OCI-LY7 (cell line): ENCODE measurements at regions not wholly inside any gene's neighbourhood (a gene's known extent, or its start where the extent isn't known, plus 50 kb on each side); places are given as distances from the start of the nearest gene placed in this dataset.

Experiments
- BruUV-seq: library from RNA; stranded (reverse); fragments of 400-500 nt; replicated peaks from 2 replicates; lab custom pipeline; 2021; lab: Mats Ljungman, UMichigan
- CTCF ChIA-PET: fragments of 300-600 bp; sonication (Branson Sonifier 250); formaldehyde crosslinking; loops from one replicate; lab custom pipeline; 2022; ENCODE audit warnings: antibody characterized with exemption; ENCODE audit not compliant: unreplicated experiment; lab: Charles Lee
- POLR2A ChIA-PET: fragments of 300-600 bp; sonication (Branson Sonifier 250); formaldehyde crosslinking; loops from one replicate; lab custom pipeline; 2022; ENCODE audit warnings: antibody characterized with exemption; lab: Charles Lee
- DNase-seq: peaks from one replicate; pipeline ENCODE4 v3.0.0-alpha.2; 2015; ENCODE audit warnings: low spot score
- H2AFZ ChIP-seq: fragments of 200-600 bp; sonication (generic), shearing (Covaris generic); 2 replicates; pipeline ENCODE4 v1.6.1; 2014; ENCODE audit warnings: mild to moderate bottlenecking, antibody characterized with exemption, low read length, moderate library complexity
- H3K27ac ChIP-seq: fragments of 200-600 bp; sonication (generic); 2 replicates; pipeline ENCODE4 v1.5.1; 2014; ENCODE audit warnings: mixed run types, low read depth, mild to moderate bottlenecking, moderate library complexity, low read length, inconsistent platforms; ENCODE audit not compliant: poor library complexity, severe bottlenecking
- H3K36me3 ChIP-seq: fragments of 200-600 bp; sonication (generic); 2 replicates; pipeline ENCODE4 v1.6.1; 2014; ENCODE audit warnings: mild to moderate bottlenecking, antibody characterized with exemption, low read length, moderate library complexity, mixed read lengths; ENCODE audit not compliant: insufficient read depth
- H3K4me1 ChIP-seq: fragments of 200-600 bp; sonication (generic); 2 replicates; pipeline ENCODE4 v1.5.1; 2014; ENCODE audit warnings: mild to moderate bottlenecking, low read length; ENCODE audit not compliant: insufficient read depth, poor library complexity, severe bottlenecking
- H3K4me2 ChIP-seq: fragments of 200-600 bp; sonication (generic); 2 replicates; pipeline ENCODE4 v1.6.1; 2014; ENCODE audit warnings: mild to moderate bottlenecking, low read length
- H3K4me3 ChIP-seq: fragments of 200-600 bp; sonication (generic); 2 replicates; pipeline ENCODE4 v1.5.1; 2014; ENCODE audit warnings: mild to moderate bottlenecking, low read depth, low read length; ENCODE audit not compliant: poor library complexity, severe bottlenecking
- H3K79me2 ChIP-seq: fragments of 200-600 bp; sonication (generic); 2 replicates; pipeline ENCODE4 v1.6.1; 2016; ENCODE audit warnings: low read depth, mild to moderate bottlenecking, low read length, moderate library complexity, mixed read lengths; ENCODE audit not compliant: insufficient read depth
- H3K9me2 ChIP-seq: fragments of 200-600 bp; sonication (generic); 2 replicates; pipeline ENCODE4 v1.6.1; 2016; ENCODE audit warnings: mild to moderate bottlenecking, low read length, mixed read lengths; ENCODE audit not compliant: insufficient read depth
- H3K9me3 ChIP-seq: fragments of 200-600 bp; sonication (generic); 2 replicates; pipeline ENCODE4 v1.6.1; 2014; ENCODE audit warnings: mild to moderate bottlenecking, mixed run types, low read length, mixed read lengths
- H4K20me1 ChIP-seq: fragments of 200-600 bp; sonication (generic); 2 replicates; pipeline ENCODE4 v1.6.1; 2014; ENCODE audit warnings: mild to moderate bottlenecking, antibody characterized with exemption, low read length, moderate library complexity, mixed read lengths; ENCODE audit not compliant: insufficient read depth
- CTCF ChIP-seq: fragments of 200-600 bp; sonication (generic); conservative IDR thresholded peaks from 2 replicates; pipeline ENCODE4 v1.5.1; 2014; ENCODE audit warnings: mild to moderate bottlenecking, antibody characterized with exemption, low read length, moderate library complexity, mixed read lengths
- EZH2phosphoT487 ChIP-seq: fragments of 200-600 bp; sonication (generic); IDR thresholded peaks from 2 replicates; pipeline ENCODE4 v1.6.1; 2018; ENCODE audit warnings: low read depth, borderline replicate concordance, mild to moderate bottlenecking, mixed run types, antibody characterized with exemption, low read length, moderate library complexity, mixed read lengths
- intact Hi-C: fragments of 100-400 bp; cut with micrococcal nuclease; formaldehyde crosslinking; loops from one replicate; pipeline ENCODE4 v1.10.0; 2022; ENCODE audit not compliant: unreplicated experiment

- no peak for TF ChIP-seq CTCF
- TF ChIP-seq EZH2phosphoT487 = no peak
- ChIA-PET CTCF (no interaction called here), POLR2A (no interaction called here)
- Histone ChIP-seq H3K9me3 (no peaks in the 10 kb centered on the region), H3K27ac (no peak overlapping the region), H4K20me1 (no peaks in the 10 kb centered on the region), H3K79me2 (no peaks in the 10 kb centered on the region), H3K9me2 (no peaks in the 10 kb centered on the region), H3K4me1 (no peaks in the 10 kb centered on the region), H3K4me2 (no peak overlapping the region), H3K36me3 (no peaks in the 10 kb centered on the region), H2AFZ (no peak overlapping the region), H3K4me3 (no peak overlapping the region)
- no peak for DNase-seq
- BruUV-seq = no TSS peak
- intact Hi-C loops = no loop called here
Measured at GRCh38 chr14:104254735-104255400, 116.5 kb downstream of the KIF26A start.

- Histone ChIP-seq H3K27ac (no peak overlapping the region), H4K20me1 (no peaks in the 10 kb centered on the region), H3K9me2 (no peaks in the 10 kb centered on the region), H3K4me3 (no peak overlapping the region), H3K4me2 (no peak overlapping the region), H3K9me3 (peaks cover under 1% of the 10 kb centered on the region; the same call in 1 of the 2 replicates), H2AFZ (no peak overlapping the region), H3K79me2 (no peaks in the 10 kb centered on the region), H3K36me3 (no peaks in the 10 kb centered on the region), H3K4me1 (no peaks in the 10 kb centered on the region)
- ChIA-PET CTCF (no interaction called here), POLR2A (no interaction called here)
- BruUV-seq = no TSS peak
- intact Hi-C loops = no loop called here
- TF ChIP-seq CTCF (no peak), EZH2phosphoT487 (no peak)
- DNase-seq = no peak
Measured at GRCh38 chr14:104256025-104256424, 117.6 kb downstream of the KIF26A start.
